HepG2 (cell line): ENCODE measurements at regions not wholly inside any gene's neighbourhood (a gene's known extent, or its start where the extent isn't known, plus 50 kb on each side); places are given as distances from the start of the nearest gene placed in this dataset.

Experiments used
- AGO1 ChIP-seq: fragments of 200-400 bp; formaldehyde crosslinking; IDR thresholded peaks from 2 replicates; pipeline ENCODE4 v1.6.1; 2017; ENCODE audit warnings: mild to moderate bottlenecking, low read depth, low read length, moderate library complexity; ENCODE audit not compliant: poor library complexity, severe bottlenecking
- CREBL2 ChIP-seq: sonication (generic); formaldehyde crosslinking; IDR thresholded peaks from 2 replicates; pipeline ENCODE4 v1.8.1; 2023; ENCODE audit warnings: missing genetic modification reagents, mild to moderate bottlenecking, borderline replicate concordance
- EED ChIP-seq: sonication (generic); formaldehyde crosslinking; IDR thresholded peaks from 2 replicates; pipeline ENCODE4 v1.5.0; 2020; ENCODE audit warnings: mild to moderate bottlenecking, missing genetic modification reagents
- FOXM1 ChIP-seq: sonication (generic); formaldehyde crosslinking; IDR thresholded peaks from 2 replicates; pipeline ENCODE4 v1.5.0; 2020; ENCODE audit warnings: missing genetic modification reagents
- HNRNPLL ChIP-seq: fragments of 200-400 bp; formaldehyde crosslinking; IDR thresholded peaks from 2 replicates; pipeline ENCODE4 v1.6.1; 2017; ENCODE audit warnings: mild to moderate bottlenecking, low read depth, low read length; ENCODE audit not compliant: poor library complexity, severe bottlenecking
- IKZF5 ChIP-seq: IDR thresholded peaks from 2 replicates; pipeline ENCODE4 v1.6.1; 2018; ENCODE audit warnings: missing genetic modification reagents, mild to moderate bottlenecking, missing compliant biosample characterization
- JARID2 ChIP-seq: sonication (generic); formaldehyde crosslinking; IDR thresholded peaks from 2 replicates; pipeline ENCODE4 v1.8.1; 2023; ENCODE audit warnings: missing genetic modification reagents, inconsistent platforms; ENCODE audit not compliant: insufficient replicate concordance
- JUN ChIP-seq: sonication (generic); formaldehyde crosslinking; IDR thresholded peaks from 2 replicates; pipeline ENCODE4 v1.4.0; 2020; ENCODE audit warnings: mild to moderate bottlenecking, missing genetic modification reagents
- JUNB ChIP-seq: sonication (generic); formaldehyde crosslinking; IDR thresholded peaks from 2 replicates; pipeline ENCODE4 v1.8.0; 2022; ENCODE audit warnings: missing genetic modification reagents, mild to moderate bottlenecking, borderline replicate concordance
- NFAT5 ChIP-seq: sonication (generic); formaldehyde crosslinking; IDR thresholded peaks from 2 replicates; pipeline ENCODE4 v1.4.0; 2020; ENCODE audit warnings: missing genetic modification reagents
- NFE2 ChIP-seq: sonication (generic); formaldehyde crosslinking; IDR thresholded peaks from 2 replicates; pipeline ENCODE4 v1.4.0; 2020; ENCODE audit warnings: missing genetic modification reagents
- NR2C2 ChIP-seq: sonication (generic); formaldehyde crosslinking; IDR thresholded peaks from 2 replicates; pipeline ENCODE4 v1.4.0; 2020; ENCODE audit warnings: missing genetic modification reagents, mild to moderate bottlenecking, moderate library complexity, borderline replicate concordance
- POGZ ChIP-seq: sonication (generic); formaldehyde crosslinking; IDR thresholded peaks from 2 replicates; pipeline ENCODE4 v1.4.0; 2020; ENCODE audit warnings: mild to moderate bottlenecking, missing genetic modification reagents
- POLR2A ChIP-seq, 2 experiments: IDR thresholded peaks; 2 replicates each; pipeline ENCODE4 v1.6.1; 2011; ENCODE audit warnings: low read depth in 2 of 2, low read length in 2 of 2, mild to moderate bottlenecking in 1 of 2, moderate library complexity in 1 of 2; ENCODE audit not compliant: insufficient read depth in 1 of 2
- SETDB1 ChIP-seq: sonication (generic); formaldehyde crosslinking; IDR thresholded peaks from 2 replicates; pipeline ENCODE4 v1.5.1; 2020; ENCODE audit warnings: missing genetic modification reagents, mild to moderate bottlenecking, borderline replicate concordance
- SNRNP70 ChIP-seq: fragments of 200-400 bp; formaldehyde crosslinking; IDR thresholded peaks from 2 replicates; pipeline ENCODE4 v1.6.1; 2017; ENCODE audit warnings: mild to moderate bottlenecking, low read depth, low read length, moderate library complexity
- SRSF9 ChIP-seq: fragments of 200-400 bp; formaldehyde crosslinking; IDR thresholded peaks from 2 replicates; pipeline ENCODE4 v1.6.1; 2018; ENCODE audit warnings: borderline replicate concordance, mild to moderate bottlenecking, low read depth, low read length; ENCODE audit not compliant: insufficient read depth, poor library complexity, severe bottlenecking
- TAF1 ChIP-seq: sonication (generic); formaldehyde crosslinking; IDR thresholded peaks from 2 replicates; pipeline ENCODE4 v1.4.0; 2020; ENCODE audit warnings: missing genetic modification reagents
- TP53 ChIP-seq: sonication (generic); formaldehyde crosslinking; conservative IDR thresholded peaks from 2 replicates; pipeline ENCODE4 v1.4.0; 2020; ENCODE audit warnings: missing genetic modification reagents
- TSC22D2 ChIP-seq: sonication (generic); formaldehyde crosslinking; IDR thresholded peaks from 2 replicates; pipeline ENCODE4 v1.5.1; 2020; ENCODE audit warnings: missing genetic modification reagents, mild to moderate bottlenecking, borderline replicate concordance
- ZEB1 ChIP-seq: IDR thresholded peaks from 2 replicates; pipeline ENCODE4 v1.6.1; 2012; ENCODE audit warnings: mild to moderate bottlenecking, low read depth, inconsistent platforms; ENCODE audit not compliant: insufficient replicate concordance
- ZFP37 ChIP-seq: sonication (generic); formaldehyde crosslinking; IDR thresholded peaks from 2 replicates; pipeline ENCODE4 v1.4.0; 2020; ENCODE audit warnings: missing genetic modification reagents, borderline replicate concordance
- ZNF12 ChIP-seq: sonication (generic); formaldehyde crosslinking; IDR thresholded peaks from 2 replicates; pipeline ENCODE4 v1.5.0; 2020; ENCODE audit warnings: missing genetic modification reagents
- ZNF792 ChIP-seq: IDR thresholded peaks from 2 replicates; pipeline ENCODE4 v1.6.1; 2016
- ZSCAN29 ChIP-seq: sonication (generic); formaldehyde crosslinking; conservative IDR thresholded peaks from 2 replicates; pipeline ENCODE4 v1.4.0; 2020; ENCODE audit warnings: mild to moderate bottlenecking, missing genetic modification reagents

GRCh38 chr2:42959234-42960001, 167.0 kb upstream of the HAAO start (continued):
- no peak for TF ChIP-seq NFAT5 (CRISPR knock-in tag)
- TF ChIP-seq ZSCAN29 (CRISPR knock-in tag), result no peak; the same call in 1 of the 2 replicates
- no peak for TF ChIP-seq ZNF12
- no peak for TF ChIP-seq EED (CRISPR knock-in tag)
- no peak for TF ChIP-seq SNRNP70
- TF ChIP-seq CREBL2 (CRISPR knock-in tag), result no peak
- TF ChIP-seq AGO1, result no peak
- no peak for TF ChIP-seq FOXM1
- TF ChIP-seq IKZF5 (CRISPR knock-in tag), result 0 out of 2 replicates have a peak, but pooled peaks have one; percentile 50
- TF ChIP-seq JUN, result 0 out of 2 replicates have a peak, but pooled peaks have one; percentile 29
- no peak for TF ChIP-seq TSC22D2 (CRISPR knock-in tag)
- TF ChIP-seq NR2C2 (CRISPR knock-in tag), result peak; percentile 42; the same call in 1 of the 2 replicates
- no peak for TF ChIP-seq JUNB
- TF ChIP-seq ZNF792, result no peak
- TF ChIP-seq POLR2A (IDR thresholded peaks at IDR 0.05; ENCODE audit: insufficient read depth in 1 of 2, low read depth in 2 of 2, low read length in 2 of 2), result no peak
- no peak for TF ChIP-seq JARID2 (CRISPR knock-in tag)
- TF ChIP-seq TAF1, result peak; percentile 23; the same call in 1 of the 2 replicates
- peak; percentile 70 for TF ChIP-seq ZEB1
- TF ChIP-seq SETDB1 (CRISPR knock-in tag), result no peak
- peak; percentile 68 for TF ChIP-seq POGZ (CRISPR knock-in tag)
- TF ChIP-seq SRSF9, result no peak
- TF ChIP-seq ZFP37 (CRISPR knock-in tag), result no peak
- TF ChIP-seq NFE2, result no peak
- no peak for TF ChIP-seq HNRNPLL
- no peak for TF ChIP-seq TP53 (CRISPR knock-in tag)
